Stimulated activated CD4-positive, alpha-beta T cell treated with anti-CD3 and anti-CD28 coated beads, Interleukin-15, amount 100 ng/mL, for 24 hours (primary cell): ENCODE measurements at regions not wholly inside any gene's neighbourhood (a gene's known extent, or its start where the extent isn't known, plus 50 kb on each side); places are given as distances from the start of the nearest gene placed in this dataset.

Experiments
- DNase-seq: peaks from one replicate; pipeline ENCODE4 v3.0.0-alpha.2; 2020

DNA sequence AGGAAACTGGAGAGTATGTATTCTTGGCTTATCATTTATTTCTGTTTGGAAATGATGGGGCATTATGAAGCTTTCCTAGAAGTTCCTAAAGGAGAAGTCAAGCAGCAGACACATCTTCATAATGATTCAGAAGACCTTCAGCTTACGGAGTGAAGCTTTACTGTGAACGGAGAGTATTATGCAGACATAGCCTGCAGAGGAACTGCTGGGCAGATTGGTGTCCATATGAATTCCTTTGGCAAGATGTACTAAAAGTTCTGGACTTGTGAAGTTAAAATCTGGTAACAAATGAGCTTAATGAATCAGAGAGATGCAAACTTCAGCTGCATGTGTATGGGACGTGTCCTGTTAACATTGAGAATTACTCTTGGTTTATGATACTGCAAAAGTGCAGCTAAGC is 60.1 kb downstream of the NABP1 start:
- DNase-seq, result no peak

DNA sequence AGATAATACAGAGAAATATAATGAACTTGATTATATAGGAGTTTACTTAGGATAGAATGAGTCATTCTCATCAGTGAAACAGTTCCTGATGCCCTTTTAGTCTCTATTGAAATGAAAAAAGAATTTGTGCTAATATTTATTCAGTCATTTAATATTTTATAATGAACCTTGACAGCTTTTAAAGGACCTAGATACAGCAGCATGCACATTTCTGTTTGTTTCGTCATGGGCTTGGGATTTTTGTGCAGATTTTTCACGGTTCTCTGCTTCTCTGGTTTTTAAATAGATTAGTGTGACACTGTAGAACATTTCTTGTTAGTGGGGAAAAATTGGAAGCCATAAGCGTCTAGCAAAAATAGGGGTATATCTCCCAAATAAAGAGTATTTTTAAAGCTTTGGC is 60.7 kb downstream of the NABP1 start:
- DNase-seq, result no peak

DNA sequence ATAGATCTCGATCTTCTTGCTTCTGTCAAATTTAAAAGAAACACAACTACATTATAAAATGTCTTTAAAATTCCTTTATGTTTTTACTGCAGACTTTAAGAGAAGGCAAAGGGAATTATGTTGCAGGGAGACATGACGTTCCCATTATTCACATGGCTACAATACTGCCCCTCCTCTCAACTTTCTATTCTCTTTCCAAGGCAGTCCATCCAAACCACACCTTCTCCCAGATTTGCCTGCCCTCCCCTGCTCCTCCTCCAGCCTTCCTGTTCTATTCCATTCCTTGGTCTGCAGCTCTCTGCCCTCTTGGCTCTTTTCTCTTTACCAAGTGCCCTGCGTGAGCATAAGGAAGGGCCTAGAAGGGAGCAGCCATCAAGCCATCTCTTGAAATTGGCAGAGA is 61.3 kb downstream of the NABP1 start:
- DNase-seq, result no peak

DNA sequence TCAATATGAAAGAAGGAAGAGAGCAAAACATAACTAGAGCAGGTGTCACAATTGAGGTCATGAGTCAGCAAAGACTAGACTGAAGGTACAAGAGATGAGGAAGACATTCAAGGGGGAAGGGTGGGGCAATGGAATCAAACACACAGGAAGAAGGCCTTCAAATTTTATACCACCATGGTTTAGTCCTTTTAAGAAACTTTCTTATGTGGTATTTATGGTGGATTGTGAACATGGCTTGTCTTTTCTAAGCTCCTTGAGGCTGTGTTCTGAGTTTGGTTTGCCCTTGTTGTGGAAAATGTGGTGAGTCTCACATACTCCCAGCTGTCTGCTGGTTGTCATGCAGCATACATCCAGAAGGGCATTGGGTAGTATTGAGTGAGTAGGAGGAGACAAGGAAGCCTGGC is 62.1 kb downstream of the NABP1 start:
- peak; percentile 30 for DNase-seq

DNA sequence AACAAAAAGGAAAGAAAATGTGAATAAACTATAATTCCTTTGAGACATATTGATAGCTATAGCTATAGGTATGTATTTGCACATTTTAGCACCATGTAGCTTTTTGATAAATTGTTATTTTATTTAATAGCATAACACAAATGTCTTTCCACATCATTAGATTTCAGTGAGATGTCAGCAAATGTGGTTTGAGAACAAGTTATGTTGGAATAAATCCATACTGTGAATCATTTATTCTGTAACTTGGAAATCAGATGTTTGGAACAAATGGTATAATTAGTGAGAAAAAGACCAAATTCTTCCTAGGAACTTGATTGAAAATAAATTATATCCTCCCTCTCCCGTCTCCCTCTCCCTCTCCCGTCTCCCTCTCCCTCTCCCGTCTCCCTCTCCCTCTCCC is 62.8 kb downstream of the NABP1 start:
- DNase-seq, result no peak

DNA sequence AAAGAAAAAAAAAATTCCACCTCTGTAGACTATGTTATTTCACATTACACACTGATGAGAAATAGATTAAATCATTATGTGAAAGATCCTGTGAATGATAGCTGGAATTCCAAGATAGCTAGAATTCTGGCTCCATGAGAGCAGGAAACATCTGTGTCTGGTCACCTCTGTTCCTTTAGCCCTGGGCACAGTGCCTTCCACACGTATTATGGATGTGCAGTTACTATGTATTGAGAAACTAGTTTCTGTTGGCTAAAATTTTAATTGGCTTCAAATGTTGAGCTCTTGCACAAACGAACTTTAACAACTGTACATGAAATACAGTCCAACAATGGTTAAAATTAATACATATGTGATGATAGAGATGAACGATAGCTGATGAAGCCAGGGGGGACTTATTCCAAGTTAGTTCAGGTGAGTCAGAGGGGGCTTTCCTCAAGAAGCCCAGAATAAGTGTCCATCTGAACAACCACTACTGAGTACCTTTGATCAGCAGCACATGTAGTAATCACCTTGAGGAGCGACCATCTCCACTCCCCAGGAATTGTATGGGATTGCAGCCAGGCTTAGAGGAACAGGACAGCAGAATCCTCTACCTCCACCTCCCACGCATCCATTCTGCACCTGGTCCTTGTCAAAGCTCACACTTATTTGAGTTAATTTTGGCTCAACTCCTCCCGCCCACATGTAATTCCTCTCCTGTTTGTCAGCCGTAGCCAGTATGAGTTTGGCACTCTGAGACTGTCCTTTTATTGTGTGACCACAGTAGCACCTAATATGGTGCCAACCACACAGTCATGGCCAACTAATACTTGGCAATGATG is 68.6 kb downstream of the NABP1 start:
- DNase-seq, result no peak

DNA sequence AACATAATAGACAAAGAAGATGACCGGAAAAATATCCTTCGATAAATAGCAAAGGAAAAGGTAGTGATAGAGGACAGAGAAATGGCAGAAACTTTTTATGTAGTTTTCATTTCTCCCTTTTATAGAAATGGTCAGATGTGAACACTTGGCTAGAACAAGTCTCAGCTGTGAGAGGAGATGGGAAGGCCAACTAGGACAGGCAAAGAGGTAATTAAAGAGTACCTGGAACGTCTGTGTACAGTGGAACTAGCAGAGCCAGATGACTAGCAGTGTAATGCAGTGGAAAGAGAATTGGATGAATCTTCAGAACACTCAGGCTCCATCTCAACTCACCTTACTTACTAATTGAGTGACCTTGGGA is 69.2 kb downstream of the NABP1 start:
- DNase-seq, result no peak

DNA sequence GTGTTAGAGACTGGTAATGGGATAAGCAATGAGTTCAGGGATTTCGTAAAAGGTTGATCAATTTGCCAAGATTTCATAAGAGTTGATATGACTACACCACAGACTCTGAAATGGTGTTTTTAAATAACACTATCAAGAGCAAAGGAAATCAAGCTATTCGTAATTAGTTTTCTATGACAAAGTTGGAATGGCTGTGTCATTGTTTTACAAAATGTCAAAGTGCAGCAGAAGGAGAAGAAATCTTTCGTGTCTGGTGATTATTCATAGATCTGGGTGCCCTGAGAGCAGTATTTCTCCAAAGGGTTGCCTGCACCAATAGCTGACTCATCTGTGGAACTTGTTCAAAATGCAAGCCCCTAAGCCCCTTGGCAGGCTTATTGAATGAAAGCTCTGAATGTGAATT is 70.1 kb downstream of the NABP1 start:
- DNase-seq, result no peak

DNA sequence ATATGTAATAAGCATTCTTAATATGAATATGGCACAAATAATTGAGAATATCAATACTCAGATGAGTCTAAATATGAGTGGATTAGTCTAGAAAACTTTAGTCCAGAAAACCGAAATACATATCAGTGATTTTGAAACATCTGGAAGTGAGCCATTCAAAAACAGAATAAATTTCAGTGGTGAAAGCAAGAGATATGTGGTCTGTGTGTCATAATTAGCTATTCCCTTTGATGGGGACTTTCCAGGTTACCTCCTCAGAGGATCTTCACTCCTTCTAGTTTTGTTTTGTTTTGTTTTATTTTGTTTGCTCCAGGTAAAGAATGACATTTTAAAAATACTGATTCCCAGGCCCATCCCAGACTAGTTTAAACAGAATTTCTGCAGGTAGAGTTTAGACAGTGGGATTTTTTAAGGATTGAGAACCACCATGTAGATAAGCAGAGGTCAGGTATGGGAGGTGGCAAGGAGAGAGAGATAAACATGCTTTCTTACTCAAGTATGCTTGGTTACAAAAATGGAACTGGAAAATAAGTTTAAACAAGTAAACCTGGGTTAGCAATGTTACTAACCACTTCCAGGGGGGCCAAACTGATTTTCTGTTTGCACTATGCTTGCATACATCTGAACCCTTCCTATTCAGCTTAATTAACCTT is 70.7 kb downstream of the NABP1 start:
- no peak for DNase-seq

DNA sequence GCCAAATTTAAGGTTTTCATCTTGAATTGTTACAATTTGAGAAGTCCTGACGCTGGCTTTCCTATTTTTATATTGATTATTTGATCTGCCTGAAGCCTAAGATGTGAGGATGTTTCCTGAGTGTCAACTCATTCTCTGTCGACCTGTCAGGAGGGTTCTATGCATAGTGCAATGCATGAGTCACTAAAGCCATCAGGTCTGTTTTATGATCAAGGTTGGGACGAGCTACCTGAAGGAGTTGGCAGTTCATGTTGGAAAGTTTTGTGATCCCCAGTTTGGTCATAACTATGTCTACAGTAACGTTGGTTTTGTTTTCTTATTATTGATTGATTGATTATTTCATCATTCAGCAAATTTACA is 71.2 kb downstream of the NABP1 start:
- no peak for DNase-seq

DNA sequence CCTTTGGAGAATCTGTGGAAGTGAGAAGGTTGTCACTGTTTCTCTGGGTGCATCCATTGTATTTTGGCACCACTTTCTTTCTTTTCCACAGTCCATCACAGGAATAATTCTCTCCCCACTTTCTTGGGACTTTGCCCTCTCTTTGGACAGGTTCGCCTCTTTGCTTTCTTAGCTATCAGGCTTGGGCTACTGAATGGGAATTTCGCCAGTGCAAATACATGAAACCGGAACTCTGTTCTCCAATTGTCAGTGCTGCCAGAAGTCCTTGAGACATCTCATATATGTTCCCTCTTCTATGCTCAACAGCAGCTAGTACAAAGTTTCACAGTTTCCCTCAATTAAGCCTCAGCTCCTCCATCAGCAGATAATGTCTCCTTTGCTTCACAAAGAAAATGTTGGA is 76.2 kb downstream of the NABP1 start:
- DNase-seq, result no peak

DNA sequence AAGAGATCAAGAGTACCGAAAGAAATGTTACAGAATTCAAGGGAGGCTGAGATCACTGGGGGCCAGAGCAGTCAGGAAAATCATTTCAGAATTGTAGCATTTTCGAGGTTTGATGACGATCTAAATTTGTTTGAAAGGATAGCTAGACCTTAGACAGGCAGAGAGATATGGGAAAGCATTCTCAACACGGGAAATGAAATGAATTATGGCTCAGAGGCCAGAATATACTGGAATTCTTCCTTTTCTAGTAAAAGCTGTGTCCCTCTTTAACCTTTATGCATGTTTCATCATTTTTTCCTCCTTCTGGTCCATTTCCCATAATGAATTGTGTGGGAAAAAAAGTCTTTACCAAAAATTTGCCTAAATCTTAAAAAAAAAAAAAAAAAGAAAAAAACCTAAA is 78.8 kb downstream of the NABP1 start:
- no peak for DNase-seq

DNA sequence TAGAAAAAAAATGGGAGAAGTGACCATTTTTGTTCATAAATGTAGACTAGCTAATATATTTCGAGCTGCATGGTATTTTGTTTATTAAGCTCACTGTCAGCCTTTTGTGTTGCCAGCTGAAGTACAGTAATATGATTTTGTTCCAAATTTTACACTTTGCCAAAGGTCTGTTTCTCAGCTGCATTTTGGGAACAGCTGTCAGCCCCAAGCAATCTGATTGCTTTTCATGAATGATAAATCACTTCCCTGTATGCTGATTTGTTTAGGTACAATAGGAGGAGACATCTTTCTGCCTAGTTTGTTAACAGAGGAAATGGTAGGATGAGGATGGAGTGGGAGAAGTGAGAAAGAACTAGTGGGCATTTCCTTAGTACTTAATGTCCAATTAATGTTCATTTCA is 79.3 kb downstream of the NABP1 start:
- DNase-seq, result no peak

DNA sequence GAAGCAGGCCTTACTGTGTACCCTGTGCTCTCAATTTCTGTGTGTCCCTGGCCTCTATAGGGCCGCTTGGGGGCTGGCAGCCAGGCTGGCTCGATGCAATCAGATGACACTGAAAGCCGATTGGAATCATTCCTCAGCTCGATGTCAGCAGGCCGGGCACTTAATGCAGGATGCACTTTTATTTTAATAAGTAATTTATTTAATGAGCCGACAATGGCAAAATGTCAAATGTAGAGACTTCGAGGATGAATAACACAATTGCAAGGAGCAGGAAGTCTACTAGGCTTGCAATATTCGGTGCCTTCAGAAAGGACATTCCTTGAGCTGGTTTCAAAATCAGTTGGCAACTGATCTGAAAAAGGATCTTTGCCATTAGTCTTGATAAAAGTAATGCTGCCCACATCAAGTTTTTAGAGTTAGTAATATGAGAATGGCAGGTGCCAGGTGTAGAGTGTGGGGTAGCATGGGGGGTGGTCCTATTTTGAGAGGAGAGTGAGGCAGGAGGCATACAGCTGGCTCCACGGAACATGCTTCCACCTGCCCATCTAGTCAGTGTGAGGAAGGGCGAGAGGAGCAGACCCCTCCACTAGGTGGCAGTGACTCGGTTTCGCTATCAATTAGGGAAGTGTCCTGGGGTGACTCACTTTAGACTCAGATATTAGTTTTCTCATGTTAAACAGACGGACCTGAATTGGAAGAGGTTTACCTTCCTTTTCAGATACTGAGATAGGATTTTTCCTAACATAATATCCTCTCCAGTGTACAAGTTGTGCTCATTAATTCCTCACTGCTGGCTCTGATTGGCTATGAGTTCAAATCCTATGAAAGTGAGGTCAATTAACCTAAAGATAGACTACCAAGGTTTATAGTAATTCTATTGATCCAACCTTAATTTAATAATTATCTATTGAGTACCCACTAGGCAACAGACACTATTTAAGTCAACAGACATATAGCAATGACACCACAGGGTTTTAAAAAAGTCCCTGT is 80.9 kb downstream of the NABP1 start:
- peak; percentile 67 for DNase-seq

DNA sequence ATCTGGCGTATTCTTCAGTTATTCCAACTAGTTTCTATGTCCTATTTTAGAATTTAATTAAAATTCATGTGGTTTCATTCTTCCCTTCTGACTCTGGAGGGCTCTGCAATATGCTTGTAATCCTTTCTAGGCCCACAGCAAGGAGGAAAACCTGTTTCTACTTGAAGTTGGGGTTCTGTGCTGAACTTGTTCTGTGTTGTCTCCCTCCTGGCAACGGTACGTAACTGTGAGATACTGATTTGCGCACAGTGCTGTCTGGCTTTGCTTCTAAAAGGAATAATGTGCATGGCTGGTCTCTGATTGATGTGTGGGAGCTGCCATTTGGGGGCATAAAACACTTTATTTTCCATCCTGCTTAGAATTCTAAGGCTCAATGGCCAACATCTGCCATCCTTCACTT is 81.7 kb downstream of the NABP1 start:
- no peak for DNase-seq

DNA sequence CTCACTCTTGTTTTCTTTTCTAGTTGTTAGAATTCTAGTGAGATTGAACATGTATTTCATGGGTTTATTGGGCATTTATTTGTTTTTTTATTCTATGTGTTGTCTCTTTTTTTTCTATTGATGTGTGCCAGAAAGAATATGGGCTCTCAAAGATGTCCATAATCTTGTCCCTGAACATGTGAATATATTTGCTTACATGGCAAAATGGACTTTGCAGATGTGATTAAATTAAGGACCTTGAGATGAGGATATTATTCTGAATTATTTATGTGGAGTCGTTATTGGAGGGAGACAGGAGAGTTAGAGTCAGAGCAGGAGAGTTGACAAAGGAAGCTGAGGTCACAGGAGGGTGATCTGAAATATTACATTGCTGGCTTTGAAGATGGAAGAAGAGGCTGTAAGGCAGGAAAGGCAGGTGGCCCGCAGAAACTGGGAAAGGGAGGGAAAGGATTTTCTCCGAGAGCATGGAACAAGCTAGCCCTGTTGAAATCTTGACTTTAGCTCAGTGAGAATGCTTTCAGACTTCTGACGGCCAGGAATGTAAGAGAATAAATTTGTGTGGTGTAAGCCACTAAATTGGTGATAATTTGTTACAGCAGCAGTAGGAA is 82.8 kb downstream of the NABP1 start:
- no peak for DNase-seq

DNA sequence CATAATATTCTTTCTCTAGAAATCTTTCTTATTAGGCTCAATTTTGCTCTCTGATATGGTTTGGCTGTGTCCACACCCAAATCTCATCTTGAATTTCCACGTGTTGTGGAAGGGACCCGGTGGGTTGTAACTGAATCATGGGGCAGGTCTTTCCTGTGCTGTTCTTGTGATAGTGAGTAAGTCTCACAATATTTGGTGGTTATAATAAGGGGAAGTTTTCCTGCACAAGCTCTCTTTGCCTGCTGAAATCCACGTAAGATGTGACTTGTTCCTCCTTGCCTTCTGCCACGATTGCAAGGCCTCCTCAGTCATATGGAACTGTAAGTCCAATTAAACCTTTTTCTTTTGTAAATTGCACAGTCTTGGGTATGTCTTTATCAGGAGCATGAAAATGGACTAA is 73.8 kb downstream of the CAVIN2 start:
- DNase-seq, result no peak

DNA sequence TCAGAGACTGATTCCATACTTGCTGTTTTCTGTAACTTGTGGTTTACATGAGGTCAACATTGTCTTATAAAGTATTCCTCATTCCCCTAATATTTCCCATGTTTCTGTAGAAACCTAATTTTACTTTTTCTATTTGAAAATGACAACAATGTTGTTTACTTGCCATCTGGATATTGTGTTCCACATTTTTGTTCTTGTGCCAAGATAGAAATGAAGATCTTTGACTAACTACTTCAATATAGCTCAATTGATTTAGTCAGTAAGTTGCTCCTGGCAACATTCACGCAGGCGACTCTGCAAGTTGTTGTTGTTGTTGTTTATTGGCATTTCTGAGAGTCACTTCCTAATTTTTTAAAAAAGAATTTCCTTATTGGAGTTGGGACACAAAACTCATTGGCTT is 69.5 kb downstream of the CAVIN2 start:
- DNase-seq, result no peak

DNA sequence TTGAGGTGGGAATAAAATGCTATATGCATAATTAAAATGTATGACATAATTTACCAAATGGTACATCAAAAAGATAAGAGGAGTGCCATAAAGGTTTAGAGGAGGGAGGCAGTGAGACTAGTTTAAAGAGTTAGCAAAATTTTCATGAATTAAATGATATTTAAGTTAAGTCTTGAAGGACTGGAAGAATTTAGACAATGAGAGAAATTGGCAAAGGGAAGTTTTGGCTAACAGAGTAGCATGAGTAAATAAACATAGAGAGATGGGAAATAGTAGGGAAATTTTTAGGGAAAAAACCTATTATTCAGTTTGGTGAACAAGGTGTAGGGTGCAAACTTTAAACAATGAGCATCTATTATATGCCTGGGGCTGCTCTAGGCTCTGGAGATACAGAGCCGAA is 68.8 kb downstream of the CAVIN2 start:
- no peak for DNase-seq

DNA sequence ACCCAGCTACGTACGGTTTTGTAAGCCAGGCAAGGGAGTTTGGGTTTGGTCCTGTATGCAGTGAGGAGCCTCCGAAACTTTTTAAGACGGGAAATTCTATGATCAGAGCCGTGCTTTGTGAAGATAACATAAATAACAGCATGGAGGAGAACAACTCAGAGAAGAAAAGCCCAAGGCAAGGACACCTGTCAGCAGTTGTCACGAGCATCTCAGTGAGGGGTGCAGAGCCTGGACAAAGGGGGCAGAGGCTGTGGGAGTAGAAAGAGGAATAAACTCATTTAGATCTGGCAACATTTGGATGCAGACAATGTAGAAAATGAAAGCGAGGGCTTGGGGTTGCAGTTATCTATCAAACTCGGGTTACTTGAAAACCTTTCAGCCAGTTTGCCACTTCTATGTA is 64.5 kb downstream of the CAVIN2 start:
- no peak for DNase-seq

DNA sequence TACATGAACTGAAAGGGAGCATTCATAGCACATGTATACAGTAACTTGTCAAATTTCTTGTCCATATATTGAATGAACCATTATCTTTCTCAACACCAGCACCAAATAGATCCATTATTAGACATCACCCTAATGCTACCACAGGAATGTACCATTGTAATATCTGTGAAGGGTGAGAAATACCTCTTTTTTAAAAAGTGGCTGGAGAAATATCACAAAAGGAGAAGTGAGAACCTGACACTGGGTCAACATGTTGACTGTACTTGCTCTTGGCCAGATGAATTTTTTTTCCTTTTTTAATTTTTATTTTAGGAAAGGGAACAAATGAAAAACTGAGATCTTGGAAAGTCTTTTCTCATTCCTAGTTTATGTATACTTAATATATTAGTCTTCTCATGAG is 63.5 kb downstream of the CAVIN2 start:
- no peak for DNase-seq
